ENCODE measurements at regions not wholly inside any gene's neighbourhood (a gene's known extent, or its start where the extent isn't known, plus 50 kb on each side); places are given as distances from the start of the nearest gene placed in this dataset.

DNA sequence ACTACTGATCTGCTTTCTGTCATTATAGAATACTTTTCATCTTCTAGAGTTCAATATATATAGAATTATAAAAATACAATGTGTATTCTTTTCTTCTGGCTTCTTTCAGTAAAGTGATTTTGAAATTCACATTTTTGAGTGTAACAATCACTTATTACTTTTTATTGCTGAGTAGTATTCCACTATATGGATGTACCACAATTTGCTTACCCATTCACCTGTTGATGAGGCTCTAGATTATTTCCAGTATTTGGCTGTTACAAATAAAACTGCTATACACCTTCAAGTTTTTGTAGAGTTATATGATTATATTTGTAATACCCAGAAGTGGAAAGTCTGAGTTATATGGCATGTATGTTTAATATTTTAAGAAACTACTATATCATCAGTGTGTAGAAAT, 159.4 kb downstream of the RWDD3 start:
- TF ChIP-seq, protein P1, sequence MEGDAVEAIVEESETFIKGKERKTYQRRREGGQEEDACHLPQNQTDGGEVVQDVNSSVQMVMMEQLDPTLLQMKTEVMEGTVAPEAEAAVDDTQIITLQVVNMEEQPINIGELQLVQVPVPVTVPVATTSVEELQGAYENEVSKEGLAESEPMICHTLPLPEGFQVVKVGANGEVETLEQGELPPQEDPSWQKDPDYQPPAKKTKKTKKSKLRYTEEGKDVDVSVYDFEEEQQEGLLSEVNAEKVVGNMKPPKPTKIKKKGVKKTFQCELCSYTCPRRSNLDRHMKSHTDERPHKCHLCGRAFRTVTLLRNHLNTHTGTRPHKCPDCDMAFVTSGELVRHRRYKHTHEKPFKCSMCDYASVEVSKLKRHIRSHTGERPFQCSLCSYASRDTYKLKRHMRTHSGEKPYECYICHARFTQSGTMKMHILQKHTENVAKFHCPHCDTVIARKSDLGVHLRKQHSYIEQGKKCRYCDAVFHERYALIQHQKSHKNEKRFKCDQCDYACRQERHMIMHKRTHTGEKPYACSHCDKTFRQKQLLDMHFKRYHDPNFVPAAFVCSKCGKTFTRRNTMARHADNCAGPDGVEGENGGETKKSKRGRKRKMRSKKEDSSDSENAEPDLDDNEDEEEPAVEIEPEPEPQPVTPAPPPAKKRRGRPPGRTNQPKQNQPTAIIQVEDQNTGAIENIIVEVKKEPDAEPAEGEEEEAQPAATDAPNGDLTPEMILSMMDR (tag by site-specific recombination; IDR thresholded peaks at IDR 0.05): no peak
- TF ChIP-seq ZNF423 (tag by site-specific recombination; IDR thresholded peaks at IDR 0.05): no peak

All from HEK293 (cell line).